Gastrocnemius medialis (tissue), 4 donors: ENCODE measurements at regions not wholly inside any gene's neighbourhood (a gene's known extent, or its start where the extent isn't known, plus 50 kb on each side); places are given as distances from the start of the nearest gene placed in this dataset.

Experiments used
- ATAC-seq, 2 donors: fragments of 150-250 bp; one replicate each; pipeline ENCODE4 v1.9.1; 2016
- DNase-seq, 2 donors: peaks; one replicate each; pipeline ENCODE4 v3.0.0-alpha.2; 2019
- H3K27ac ChIP-seq, 4 donors: fragments of 200-600 bp; sonication (generic); 1 replicate in 1 of 4; 2 replicates in 3 of 4; pipeline ENCODE4 v1.5.1; 2016 to 2018; ENCODE audit warnings: mild to moderate bottlenecking in 2 of 4, moderate library complexity in 1 of 4
- H3K27me3 ChIP-seq, 3 donors: fragments of 200-600 bp; sonication (generic) in 2 of 3; 1 replicate in 1 of 3; 2 replicates in 2 of 3; pipeline versions ENCODE4 v1.5.1 to v1.6.0; 2016 to 2019; ENCODE audit warnings: mild to moderate bottlenecking in 1 of 3, moderate library complexity in 1 of 3
- H3K36me3 ChIP-seq, 2 donors: fragments of 200-600 bp; sonication (generic) in 1 of 2; one replicate each; pipeline ENCODE4 v1.5.1; 2017 to 2018
- H3K4me1 ChIP-seq, 2 donors: fragments of 200-600 bp; sonication (generic) in 1 of 2; one replicate each; pipeline ENCODE4 v1.5.1; 2016 to 2017; ENCODE audit warnings: mild to moderate bottlenecking in 2 of 2
- H3K4me3 ChIP-seq, 4 donors: fragments of 200-600 bp; sonication (generic) in 3 of 4; 1 replicate in 1 of 4; 2 replicates in 3 of 4; pipeline ENCODE4 v1.5.1; 2016 to 2019; ENCODE audit warnings: mild to moderate bottlenecking in 2 of 4
- H3K9me3 ChIP-seq, 3 donors: fragments of 200-600 bp; sonication (generic) in 2 of 3; 1 replicate in 1 of 3; 2 replicates in 2 of 3; pipeline ENCODE4 v1.5.1; 2016 to 2019
- POLR2A ChIP-seq, 2 donors: fragments of 450-650 bp; IDR thresholded peaks; one replicate each; pipeline ENCODE4 v1.6.1; 2017; ENCODE audit warnings: antibody characterized with exemption in 2 of 2, mild to moderate bottlenecking in 2 of 2, moderate library complexity in 2 of 2
- in situ Hi-C, 4 donors: fragments of 200-750 bp; cut with MboI; loops; one replicate each; pipeline versions ENCODE4 v1.15.0 to v1.8.0; 2017; ENCODE audit warnings: low sequenced_read_pairs in 4 of 4
- intact Hi-C: fragments of 100-400 bp; cut with DNase I; formaldehyde crosslinking; loops from one replicate; pipeline ENCODE4 v1.15.1; 2023; ENCODE audit warnings: low total_unique reads
- TF ChIP-seq, protein P1 (sequence below), 5 experiments: fragments of 450-650 bp in 3 of 5; fragments of 200-600 bp in 2 of 5; sonication (generic) in 2 of 5; IDR thresholded peaks in 4 of 5; conservative IDR thresholded peaks in 1 of 5; 1 replicate in 4 of 5; 2 replicates in 1 of 5; pipeline ENCODE4 v1.5.1; 2016 to 2019; ENCODE audit warnings: antibody characterized with exemption in 5 of 5, mild to moderate bottlenecking in 3 of 5, moderate library complexity in 3 of 5

DNA sequence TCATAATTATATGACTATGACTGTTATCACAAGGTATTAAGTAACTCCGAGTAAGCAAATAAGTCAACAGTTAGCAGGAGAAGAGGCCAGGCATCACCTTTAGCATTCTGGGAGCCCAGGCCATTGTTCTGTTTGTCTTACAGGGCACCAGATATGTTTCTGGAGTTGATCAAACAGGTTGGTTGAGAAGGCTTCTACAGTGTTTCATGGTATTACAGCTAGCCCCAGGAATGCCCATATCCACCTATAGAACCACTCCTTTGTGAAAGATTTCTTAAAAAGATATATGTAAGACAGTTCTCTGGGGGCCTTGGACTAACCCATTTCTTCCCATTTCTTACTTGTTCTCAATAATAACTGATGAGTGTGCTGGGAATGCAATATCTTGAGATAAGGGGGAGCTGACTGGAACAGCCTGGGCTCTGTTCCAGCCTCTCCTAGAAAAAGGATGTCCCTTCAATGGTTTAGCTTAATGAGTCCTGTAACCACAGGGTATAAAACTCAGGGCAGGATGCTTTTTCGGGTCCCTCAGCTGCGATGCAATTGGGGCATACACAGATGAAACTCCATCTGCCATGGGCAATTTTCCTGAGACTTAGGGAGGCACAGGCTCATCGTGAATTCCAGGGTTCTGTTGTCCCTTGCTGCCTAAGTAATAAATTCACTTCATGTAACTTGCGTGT, 286.4 kb downstream of the BAMBI start:
- in situ Hi-C loops = no loop called here

DNA sequence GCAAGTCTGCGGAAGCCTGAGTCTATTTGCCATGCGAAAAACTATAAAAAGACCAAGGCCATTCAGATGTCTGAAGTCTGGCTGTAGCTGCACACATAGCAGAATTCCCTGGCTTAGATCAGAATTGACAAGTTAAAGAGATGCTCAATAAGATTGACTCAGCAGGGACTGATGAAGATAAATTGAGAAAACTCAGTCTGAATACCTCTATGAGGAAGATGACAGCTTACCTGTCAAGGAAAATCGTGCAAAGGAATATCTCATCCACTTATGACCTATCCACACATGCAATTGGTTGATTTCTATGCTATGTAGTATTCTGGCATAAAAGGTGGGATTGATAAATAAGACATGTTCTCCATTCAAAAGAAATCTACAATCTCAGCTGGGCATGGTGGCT, 288.6 kb downstream of the BAMBI start:
- DNase-seq (no peak), ATAC-seq (no peak)
- Histone ChIP-seq H3K9me3 (no peaks in the 10 kb centered on the region), H3K27me3 (no peaks in the 10 kb centered on the region), H3K27ac (no peak overlapping the region), H3K4me1 (no peaks in the 10 kb centered on the region), H3K36me3 (no peaks in the 10 kb centered on the region), H3K4me3 (no peak overlapping the region)
- intact Hi-C loops (no loop called here), in situ Hi-C loops (no loop called here)
- TF ChIP-seq POLR2A (IDR thresholded peaks at IDR 0.05) = no peak
- TF ChIP-seq, protein P1, sequence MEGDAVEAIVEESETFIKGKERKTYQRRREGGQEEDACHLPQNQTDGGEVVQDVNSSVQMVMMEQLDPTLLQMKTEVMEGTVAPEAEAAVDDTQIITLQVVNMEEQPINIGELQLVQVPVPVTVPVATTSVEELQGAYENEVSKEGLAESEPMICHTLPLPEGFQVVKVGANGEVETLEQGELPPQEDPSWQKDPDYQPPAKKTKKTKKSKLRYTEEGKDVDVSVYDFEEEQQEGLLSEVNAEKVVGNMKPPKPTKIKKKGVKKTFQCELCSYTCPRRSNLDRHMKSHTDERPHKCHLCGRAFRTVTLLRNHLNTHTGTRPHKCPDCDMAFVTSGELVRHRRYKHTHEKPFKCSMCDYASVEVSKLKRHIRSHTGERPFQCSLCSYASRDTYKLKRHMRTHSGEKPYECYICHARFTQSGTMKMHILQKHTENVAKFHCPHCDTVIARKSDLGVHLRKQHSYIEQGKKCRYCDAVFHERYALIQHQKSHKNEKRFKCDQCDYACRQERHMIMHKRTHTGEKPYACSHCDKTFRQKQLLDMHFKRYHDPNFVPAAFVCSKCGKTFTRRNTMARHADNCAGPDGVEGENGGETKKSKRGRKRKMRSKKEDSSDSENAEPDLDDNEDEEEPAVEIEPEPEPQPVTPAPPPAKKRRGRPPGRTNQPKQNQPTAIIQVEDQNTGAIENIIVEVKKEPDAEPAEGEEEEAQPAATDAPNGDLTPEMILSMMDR (IDR thresholded peaks at IDR 0.05 in 4 of 5, conservative IDR thresholded peaks at IDR 0.05 in 1 of 5) = no peak

More for the DNA sequence above, 286.4 kb downstream of the BAMBI start:
- no peaks in the 10 kb centered on the region for H3K9me3 ChIP-seq
- no peaks in the 10 kb centered on the region for H3K27me3 ChIP-seq
- H3K4me1 ChIP-seq = peaks cover 0 to 5% of the 10 kb centered on the region in 2 donors
- TF ChIP-seq POLR2A (IDR thresholded peaks at IDR 0.05) = no peak
- TF ChIP-seq, protein P1 (IDR thresholded peaks at IDR 0.05 in 4 of 5, conservative IDR thresholded peaks at IDR 0.05 in 1 of 5) = no peak
- ATAC-seq (no peak), DNase-seq (no peak)
- H3K36me3 ChIP-seq = no peaks in the 10 kb centered on the region
- H3K4me3 ChIP-seq = no peak overlapping the region
- no peak overlapping the region for H3K27ac ChIP-seq
- intact Hi-C loops = no loop called here

DNA sequence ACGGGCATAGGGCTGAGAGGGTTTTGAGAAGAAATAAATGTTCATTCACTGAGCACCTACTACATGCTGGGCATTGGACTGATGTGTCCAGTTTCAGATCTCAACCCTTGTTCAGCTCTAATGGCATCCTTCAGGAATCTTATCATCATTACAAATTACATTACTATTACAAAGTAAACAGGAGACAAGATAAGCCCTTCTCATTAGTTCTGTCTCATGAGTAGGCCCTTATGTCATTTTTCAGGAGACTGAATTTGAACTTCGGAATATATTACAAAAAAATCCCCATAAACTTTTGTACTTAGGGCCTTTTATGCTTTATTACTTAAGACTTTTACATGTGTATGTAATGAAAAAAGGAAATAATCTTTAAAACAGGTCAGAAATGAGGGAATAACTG, 289.7 kb downstream of the BAMBI start:
- in situ Hi-C loops = no loop called here
- H3K9me3 ChIP-seq = no peaks in the 10 kb centered on the region

DNA sequence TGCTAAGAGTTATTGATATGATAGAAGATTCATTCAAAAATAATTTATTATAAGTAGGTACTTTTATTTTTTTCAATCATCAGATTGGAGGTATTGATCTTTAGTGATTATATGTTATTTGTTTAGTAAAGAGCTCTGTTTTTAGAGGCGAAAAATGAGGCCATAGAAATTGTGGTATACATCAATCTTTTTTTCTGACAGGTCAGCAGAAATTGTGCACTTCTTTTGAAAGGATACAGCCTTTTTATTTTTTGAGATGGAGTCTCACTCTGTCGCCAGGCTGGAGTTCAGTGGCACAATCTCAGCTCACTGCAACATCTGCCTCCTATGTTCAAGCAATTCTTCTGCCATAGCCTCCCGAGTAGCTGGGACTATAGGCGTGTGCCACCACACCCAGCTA, 292.1 kb downstream of the BAMBI start:
- Histone ChIP-seq H3K27ac (no peak overlapping the region), H3K4me3 (no peak overlapping the region), H3K9me3 (no peaks in the 10 kb centered on the region), H3K4me1 (no peaks in the 10 kb centered on the region), H3K27me3 (no peaks in the 10 kb centered on the region), H3K36me3 (no peaks in the 10 kb centered on the region)
- no peak for ATAC-seq
- in situ Hi-C loops (no loop called here), intact Hi-C loops (no loop called here)
- TF ChIP-seq, protein P1 (IDR thresholded peaks at IDR 0.05 in 4 of 5, conservative IDR thresholded peaks at IDR 0.05 in 1 of 5) = no peak
- no peak for TF ChIP-seq POLR2A (IDR thresholded peaks at IDR 0.05)
- no peak for DNase-seq

More for the DNA sequence above, 289.7 kb downstream of the BAMBI start:
- no peaks in the 10 kb centered on the region for H3K27me3 ChIP-seq
- ATAC-seq (no peak), DNase-seq (no peak)
- no peak overlapping the region for H3K4me3 ChIP-seq
- TF ChIP-seq, protein P1 (IDR thresholded peaks at IDR 0.05 in 4 of 5, conservative IDR thresholded peaks at IDR 0.05 in 1 of 5) = no peak
- TF ChIP-seq POLR2A (IDR thresholded peaks at IDR 0.05) = no peak
- H3K4me1 ChIP-seq = no peaks in the 10 kb centered on the region
- H3K27ac ChIP-seq = no peak overlapping the region
- intact Hi-C loops = no loop called here
- H3K36me3 ChIP-seq = no peaks in the 10 kb centered on the region

DNA sequence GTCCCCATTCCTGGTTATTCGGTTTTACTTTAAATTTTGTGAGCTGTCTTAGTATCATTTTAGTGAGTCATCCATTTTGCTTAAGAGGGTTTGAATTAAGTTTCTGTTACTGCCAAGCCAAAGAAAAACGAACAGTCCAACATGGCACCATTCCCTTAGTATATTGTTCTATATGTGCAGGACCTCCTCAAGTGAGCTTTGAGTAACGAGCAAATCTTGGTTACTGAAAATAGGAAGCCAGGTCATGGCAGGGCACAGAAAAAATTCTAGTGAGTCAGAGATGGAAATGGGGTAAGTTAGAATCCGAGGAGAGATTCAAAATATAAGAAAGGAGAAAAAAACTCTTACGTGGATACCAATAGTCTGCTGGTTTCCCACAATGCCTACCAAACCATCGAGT, 292.9 kb downstream of the BAMBI start:
- H3K27me3 ChIP-seq = no peaks in the 10 kb centered on the region
- H3K27ac ChIP-seq = no peak overlapping the region
- ATAC-seq (no peak), DNase-seq (no peak)
- intact Hi-C loops (no loop called here), in situ Hi-C loops (no loop called here)
- no peaks in the 10 kb centered on the region for H3K4me1 ChIP-seq
- no peaks in the 10 kb centered on the region for H3K9me3 ChIP-seq
- no peak overlapping the region for H3K4me3 ChIP-seq
- TF ChIP-seq, protein P1 (IDR thresholded peaks at IDR 0.05 in 4 of 5, conservative IDR thresholded peaks at IDR 0.05 in 1 of 5) = no peak
- TF ChIP-seq POLR2A (IDR thresholded peaks at IDR 0.05) = no peak
- H3K36me3 ChIP-seq = no peaks in the 10 kb centered on the region
